Activated CD4-positive, alpha-beta T cell treated with anti-CD3 and anti-CD28 coated beads for 48 hours (primary cell): ENCODE measurements at regions not wholly inside any gene's neighbourhood (a gene's known extent, or its start where the extent isn't known, plus 50 kb on each side); places are given as distances from the start of the nearest gene placed in this dataset.
"Not testable (repeated sequence)": the region's sequence is repeated elsewhere in the genome, so short reads cannot be mapped to it uniquely, and the experiment has no call there.

Experiments used
- DNase-seq: peaks from one replicate; pipeline ENCODE4 v3.0.0-alpha.2; 2020

GRCh38 chr2:186405842-186406241, 80.2 kb upstream of the ZC3H15 start:
- no peak for DNase-seq

GRCh38 chr2:186407611-186408010, 78.4 kb upstream of the ZC3H15 start:
- DNase-seq = no peak

DNA sequence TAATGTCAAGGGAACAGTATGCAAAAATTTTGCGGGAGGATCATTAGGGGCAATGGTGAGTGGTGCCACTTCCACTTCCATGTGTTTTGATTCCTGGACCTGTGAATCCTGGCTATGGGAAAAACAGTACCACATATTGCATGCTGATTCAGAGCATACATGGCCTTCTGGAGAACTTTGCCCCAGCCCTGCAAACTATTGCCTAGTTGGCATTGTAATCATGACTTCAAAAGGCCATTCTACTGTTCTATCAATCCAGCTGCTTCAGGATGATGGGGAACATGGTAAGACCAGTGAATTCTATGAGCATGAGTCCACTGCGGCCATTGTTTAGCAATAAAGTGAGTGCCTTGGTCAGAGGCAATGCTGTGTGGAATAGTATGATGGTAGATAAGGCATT, 75.3 kb upstream of the ZC3H15 start:
- no peak for DNase-seq

DNA sequence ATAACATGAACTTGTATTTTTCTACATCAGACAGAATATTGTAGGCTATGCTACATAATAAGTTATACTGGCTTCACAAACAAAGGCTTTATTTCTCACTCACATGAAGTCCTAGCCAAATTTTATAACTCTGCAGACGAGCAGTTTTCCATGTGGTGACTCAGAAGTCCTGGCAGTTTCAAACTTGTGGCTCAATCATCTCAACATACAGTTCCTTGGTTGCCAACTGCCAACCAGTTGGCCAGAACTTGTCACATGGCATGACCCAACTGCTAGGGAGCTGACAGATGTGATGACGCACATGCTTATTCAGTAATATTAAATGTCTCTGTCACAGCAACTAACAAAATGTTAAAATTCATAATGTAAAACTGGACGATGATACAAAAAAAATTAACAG, 63.8 kb upstream of the ZC3H15 start:
- DNase-seq = no peak

GRCh38 chr2:186423481-186423880, 62.6 kb upstream of the ZC3H15 start:
- no peak for DNase-seq

GRCh38 chr2:186424265-186424664, 61.8 kb upstream of the ZC3H15 start:
- no peak for DNase-seq

GRCh38 chr2:186425576-186425975, 60.5 kb upstream of the ZC3H15 start:
- no peak for DNase-seq

DNA sequence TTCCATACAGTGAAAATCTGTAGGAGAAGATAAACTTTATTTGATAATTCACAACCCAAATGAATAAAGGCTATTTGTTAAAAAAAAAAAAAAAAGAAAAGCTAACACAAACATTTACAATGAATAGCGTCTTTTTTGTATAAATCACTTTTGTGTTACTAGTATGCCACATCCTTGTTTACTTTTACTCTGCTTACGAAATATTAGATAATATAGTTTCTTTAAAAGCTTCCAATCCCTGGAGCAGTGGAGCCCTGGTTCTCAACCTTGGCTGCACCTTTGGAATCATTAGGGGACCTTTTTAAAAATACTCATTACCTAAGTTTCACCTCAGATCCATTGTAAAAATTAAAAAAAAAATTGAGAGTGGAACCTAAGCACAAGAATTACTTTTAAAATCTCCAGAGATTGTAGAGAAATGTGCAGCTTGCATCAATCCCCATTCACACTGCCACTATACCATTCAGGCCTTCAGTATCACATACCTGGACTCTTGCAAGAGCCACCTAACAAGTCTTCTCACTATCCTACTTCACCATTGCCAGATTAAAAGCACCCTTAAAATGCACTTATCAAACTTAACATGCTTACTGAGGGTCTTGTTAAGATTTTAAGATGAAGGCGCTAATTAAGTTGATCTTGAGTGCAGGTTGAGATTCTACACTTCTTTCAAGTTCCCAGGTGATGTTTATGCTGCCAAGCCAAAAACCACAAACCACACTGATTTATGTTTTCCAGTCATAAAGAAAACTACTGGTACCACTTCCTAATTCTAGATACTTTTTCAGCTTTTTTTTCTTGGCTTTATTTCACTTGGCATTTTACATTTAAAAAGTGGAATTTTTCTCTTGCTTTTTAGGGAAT, 59.7 kb upstream of the ZC3H15 start:
- DNase-seq = no peak

GRCh38 chr2:186427017-186427350, 59.1 kb upstream of the ZC3H15 start:
- DNase-seq = not testable (repeated sequence)

- no peak for DNase-seq
Observed at GRCh38 chr2:186427970-186428369, 58.1 kb upstream of the ZC3H15 start.

DNA sequence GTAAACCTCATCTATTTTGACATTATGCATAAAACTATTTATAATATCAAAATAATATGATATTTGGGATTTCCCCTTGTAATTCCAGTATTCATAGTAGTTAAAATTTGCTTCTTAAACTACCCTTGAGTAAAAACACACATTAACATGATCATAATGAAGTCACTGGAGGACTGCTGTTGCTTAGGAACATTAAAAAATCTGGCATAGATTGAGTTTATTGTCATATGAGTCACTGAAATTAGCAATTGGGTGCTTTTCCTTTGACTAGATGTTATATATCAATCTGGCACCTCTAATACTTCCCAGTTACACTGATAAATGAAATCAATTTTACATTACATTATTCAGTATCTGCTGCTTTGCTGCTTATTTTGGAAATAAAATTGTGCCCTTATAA, 57.0 kb upstream of the ZC3H15 start:
- DNase-seq = no peak

DNA sequence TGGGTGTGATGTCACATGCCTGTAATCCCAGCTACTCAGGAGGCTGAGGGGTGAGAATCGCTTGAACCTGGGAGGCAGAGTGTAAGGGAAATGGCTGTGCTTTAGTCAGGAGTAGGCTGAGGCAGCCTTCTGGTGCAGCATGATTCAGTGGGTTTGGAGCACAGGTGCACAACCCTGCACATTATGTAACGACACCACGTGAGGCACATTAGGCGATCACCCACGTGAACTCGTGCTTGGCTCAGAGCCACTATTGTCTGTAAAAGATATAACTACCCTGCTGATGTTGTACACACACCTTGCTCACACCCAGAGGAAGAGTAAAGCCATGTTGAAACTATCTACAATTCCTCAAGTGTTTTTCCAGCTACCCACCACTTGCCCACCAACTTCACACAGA, 54.8 kb upstream of the ZC3H15 start:
- DNase-seq = no peak

- DNase-seq = no peak
Observed at GRCh38 chr2:186433040-186433439, 53.0 kb upstream of the ZC3H15 start.

- no peak for DNase-seq
Observed at GRCh38 chr2:186433777-186434432, 52.2 kb upstream of the ZC3H15 start.
